Vagina (tissue), 2 donors: ENCODE measurements at regions not wholly inside any gene's neighbourhood (a gene's known extent, or its start where the extent isn't known, plus 50 kb on each side); places are given as distances from the start of the nearest gene placed in this dataset.

Experiments
- POLR2A ChIP-seq, 2 donors: fragments of 450-650 bp; IDR thresholded peaks; one replicate each; pipeline ENCODE4 v1.6.1; 2017; ENCODE audit warnings: antibody characterized with exemption in 2 of 2, mild to moderate bottlenecking in 2 of 2, moderate library complexity in 2 of 2
- TF ChIP-seq, protein P1 (sequence below), 3 experiments: fragments of 450-650 bp in 2 of 3; fragments of 200-600 bp in 1 of 3; sonication (generic) in 1 of 3; IDR thresholded peaks; one replicate each; pipeline ENCODE4 v1.5.1; 2017 to 2019; ENCODE audit warnings: antibody characterized with exemption in 3 of 3, mild to moderate bottlenecking in 2 of 3, moderate library complexity in 2 of 3

DNA sequence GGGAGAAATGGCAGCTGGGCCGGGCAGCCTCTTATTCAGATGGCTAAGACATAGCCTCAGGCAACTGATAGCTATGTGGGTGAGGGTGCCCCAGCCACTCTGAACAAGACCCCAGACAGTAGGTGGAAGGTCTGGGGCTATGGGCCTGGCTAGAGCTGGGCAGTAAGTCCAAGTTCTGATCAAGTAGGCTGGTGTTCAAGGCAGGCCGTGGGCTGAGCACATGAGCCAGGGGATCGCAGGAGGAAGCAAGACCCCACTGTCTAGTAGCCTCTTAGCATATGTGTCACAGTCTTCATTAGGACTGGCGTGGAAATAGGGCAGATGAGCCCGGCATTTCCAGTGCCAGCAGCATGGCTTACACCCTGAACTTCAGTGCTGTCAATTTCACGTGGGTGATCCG, 192.1 kb downstream of the ADAMTS15 start:
- TF ChIP-seq, protein P1, sequence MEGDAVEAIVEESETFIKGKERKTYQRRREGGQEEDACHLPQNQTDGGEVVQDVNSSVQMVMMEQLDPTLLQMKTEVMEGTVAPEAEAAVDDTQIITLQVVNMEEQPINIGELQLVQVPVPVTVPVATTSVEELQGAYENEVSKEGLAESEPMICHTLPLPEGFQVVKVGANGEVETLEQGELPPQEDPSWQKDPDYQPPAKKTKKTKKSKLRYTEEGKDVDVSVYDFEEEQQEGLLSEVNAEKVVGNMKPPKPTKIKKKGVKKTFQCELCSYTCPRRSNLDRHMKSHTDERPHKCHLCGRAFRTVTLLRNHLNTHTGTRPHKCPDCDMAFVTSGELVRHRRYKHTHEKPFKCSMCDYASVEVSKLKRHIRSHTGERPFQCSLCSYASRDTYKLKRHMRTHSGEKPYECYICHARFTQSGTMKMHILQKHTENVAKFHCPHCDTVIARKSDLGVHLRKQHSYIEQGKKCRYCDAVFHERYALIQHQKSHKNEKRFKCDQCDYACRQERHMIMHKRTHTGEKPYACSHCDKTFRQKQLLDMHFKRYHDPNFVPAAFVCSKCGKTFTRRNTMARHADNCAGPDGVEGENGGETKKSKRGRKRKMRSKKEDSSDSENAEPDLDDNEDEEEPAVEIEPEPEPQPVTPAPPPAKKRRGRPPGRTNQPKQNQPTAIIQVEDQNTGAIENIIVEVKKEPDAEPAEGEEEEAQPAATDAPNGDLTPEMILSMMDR (IDR thresholded peaks at IDR 0.05): no peak
- no peak for TF ChIP-seq POLR2A (IDR thresholded peaks at IDR 0.05)
